Liver (tissue), 8 donors: ENCODE measurements at regions not wholly inside any gene's neighbourhood (a gene's known extent, or its start where the extent isn't known, plus 50 kb on each side); places are given as distances from the start of the nearest gene placed in this dataset.

Experiments used
- DNase-seq: peaks from one replicate; pipeline ENCODE4 v3.0.0-alpha.2; 2017; ENCODE audit warnings: low spot score
- H3K27ac ChIP-seq, 2 donors: one replicate each; pipeline ENCODE4 v1.7.0; 2013; ENCODE audit warnings: inconsistent platforms in 2 of 2, low read length in 2 of 2, control low read depth in 1 of 2, low read depth in 1 of 2, mild to moderate bottlenecking in 1 of 2
- H3K27me3 ChIP-seq, 4 donors: one replicate each; pipeline versions ENCODE4 v1.6.1 to v1.7.0; 2013; ENCODE audit warnings: low read length in 3 of 4, inconsistent platforms in 1 of 4, mild to moderate bottlenecking in 1 of 4, moderate library complexity in 1 of 4; ENCODE audit not compliant: control insufficient read depth in 4 of 4, insufficient read depth in 4 of 4
- H3K36me3 ChIP-seq, 4 donors: one replicate each; pipeline versions ENCODE4 v1.6.1 to v1.7.0; 2013; ENCODE audit warnings: low read length in 3 of 4, mild to moderate bottlenecking in 3 of 4, low read depth in 1 of 4, moderate library complexity in 1 of 4; ENCODE audit not compliant: control insufficient read depth in 4 of 4, insufficient read depth in 3 of 4
- H3K4me1 ChIP-seq, 4 donors: one replicate each; pipeline versions ENCODE4 v1.6.1 to v1.7.0; 2013; ENCODE audit warnings: low read length in 3 of 4, mild to moderate bottlenecking in 3 of 4, moderate library complexity in 1 of 4; ENCODE audit not compliant: control insufficient read depth in 4 of 4, insufficient read depth in 4 of 4
- H3K4me3 ChIP-seq, 3 donors: one replicate each; pipeline versions ENCODE4 v1.6.1 to v1.7.0; 2013; ENCODE audit warnings: low read length in 3 of 3, control low read depth in 1 of 3, low read depth in 1 of 3, mild to moderate bottlenecking in 1 of 3
- H3K9ac ChIP-seq, 2 donors: one replicate each; pipeline ENCODE4 v1.7.0; 2013; ENCODE audit warnings: low read length in 2 of 2, mild to moderate bottlenecking in 2 of 2, moderate library complexity in 2 of 2, control low read depth in 1 of 2, low read depth in 1 of 2
- H3K9me3 ChIP-seq, 4 donors: one replicate each; pipeline versions ENCODE4 v1.6.1 to v1.7.0; 2013; ENCODE audit warnings: low read length in 3 of 4; ENCODE audit not compliant: control insufficient read depth in 4 of 4
- ATF3 ChIP-seq: IDR thresholded peaks from 2 replicates; pipeline ENCODE4 v1.6.1; 2016; ENCODE audit warnings: antibody characterized with exemption
- EGR1 ChIP-seq, 2 donors: IDR thresholded peaks; 2 replicates each; pipeline ENCODE4 v1.6.1; 2016 to 2018; ENCODE audit warnings: antibody characterized with exemption in 2 of 2, low read depth in 2 of 2
- FOXA1 ChIP-seq: IDR thresholded peaks from 2 replicates; pipeline ENCODE4 v1.6.1; 2016; ENCODE audit warnings: antibody characterized with exemption
- FOXA2 ChIP-seq: IDR thresholded peaks from 2 replicates; pipeline ENCODE4 v1.6.1; 2016; ENCODE audit warnings: antibody characterized with exemption
- GABPA ChIP-seq, 2 donors: IDR thresholded peaks in 1 of 2; conservative IDR thresholded peaks in 1 of 2; 2 replicates each; pipeline ENCODE4 v1.6.1; 2016; ENCODE audit warnings: antibody characterized with exemption in 2 of 2, mild to moderate bottlenecking in 1 of 2, moderate library complexity in 1 of 2
- HNF4A ChIP-seq, 2 donors: conservative IDR thresholded peaks; 2 replicates each; pipeline ENCODE4 v1.6.1; 2016; ENCODE audit warnings: antibody characterized with exemption in 2 of 2, mild to moderate bottlenecking in 2 of 2
- HNF4G ChIP-seq: IDR thresholded peaks from 2 replicates; pipeline ENCODE4 v1.6.1; 2016; ENCODE audit warnings: antibody characterized with exemption
- JUND ChIP-seq, 2 donors: IDR thresholded peaks; 2 replicates each; pipeline ENCODE4 v1.6.1; 2016; ENCODE audit warnings: antibody characterized with exemption in 2 of 2
- MAX ChIP-seq: IDR thresholded peaks from 2 replicates; pipeline ENCODE4 v1.6.1; 2016; ENCODE audit warnings: antibody characterized with exemption
- NR2F2 ChIP-seq: IDR thresholded peaks from 2 replicates; pipeline ENCODE4 v1.6.1; 2016; ENCODE audit warnings: antibody characterized with exemption
- RAD21 ChIP-seq, 2 donors: IDR thresholded peaks; 2 replicates each; pipeline ENCODE4 v1.6.1; 2016; ENCODE audit warnings: antibody characterized with exemption in 2 of 2, mild to moderate bottlenecking in 2 of 2
- RXRA ChIP-seq, 2 donors: IDR thresholded peaks; 2 replicates each; pipeline ENCODE4 v1.6.1; 2017 to 2018; ENCODE audit warnings: antibody characterized with exemption in 2 of 2, mild to moderate bottlenecking in 1 of 2
- TAF1 ChIP-seq: conservative IDR thresholded peaks from 2 replicates; pipeline ENCODE4 v1.6.1; 2016; ENCODE audit warnings: antibody characterized with exemption, mild to moderate bottlenecking
- YY1 ChIP-seq: IDR thresholded peaks from 2 replicates; pipeline ENCODE4 v1.6.1; 2016; ENCODE audit warnings: antibody characterized with exemption, mild to moderate bottlenecking
- WGBS: extraction: QIAGEN DNeasy Blood & Tissue Kit; methylation state at CpG from one replicate; pipeline ENCODE4 v1.1.7; 2013; 5-methylcytosine and 5-hydroxymethylcytosine counted together
- TF ChIP-seq, protein P1 (sequence below): fragments of 150-350 bp; IDR thresholded peaks from 2 replicates; pipeline ENCODE4 v1.5.1; 2017; ENCODE audit warnings: improper control_type of control experiment, low read depth, low read length; ENCODE audit not compliant: missing input control
- TF ChIP-seq, protein P2 (sequence below): IDR thresholded peaks from 2 replicates; pipeline ENCODE4 v1.6.1; 2016; ENCODE audit warnings: antibody characterized with exemption
- TF ChIP-seq, protein P3 (sequence below): IDR thresholded peaks from 2 replicates; pipeline ENCODE4 v1.6.1; 2016; ENCODE audit warnings: antibody characterized with exemption, mild to moderate bottlenecking
- donor health status: healthy.
- donor health status: healthy.
- donor health status: healthy.
- donor health status: healthy.
- donor health status: healthy.

- no peak overlapping the region for H3K27ac ChIP-seq
- WGBS = 84% methylated on average over 6 of the region's 6 CpGs
- H3K36me3 ChIP-seq = no peaks in the 10 kb centered on the region
- H3K9ac ChIP-seq = no peak overlapping the region
- H3K4me1 ChIP-seq = no peaks in the 10 kb centered on the region
- H3K4me3 ChIP-seq = no peak overlapping the region
- no peak for DNase-seq
- TF ChIP-seq ATF3 (no peak), YY1 (no peak), RXRA (IDR thresholded peaks at IDR 0.05) (no peak), NR2F2 (no peak), FOXA1 (no peak), GABPA (IDR thresholded peaks at IDR 0.05 in 1 of 2, conservative IDR thresholded peaks at IDR 0.05 in 1 of 2) (no peak), EGR1 (IDR thresholded peaks at IDR 0.05; ENCODE audit: low read depth in 2 of 2) (no peak), RAD21 (IDR thresholded peaks at IDR 0.05) (no peak)
- TF ChIP-seq, protein P1, sequence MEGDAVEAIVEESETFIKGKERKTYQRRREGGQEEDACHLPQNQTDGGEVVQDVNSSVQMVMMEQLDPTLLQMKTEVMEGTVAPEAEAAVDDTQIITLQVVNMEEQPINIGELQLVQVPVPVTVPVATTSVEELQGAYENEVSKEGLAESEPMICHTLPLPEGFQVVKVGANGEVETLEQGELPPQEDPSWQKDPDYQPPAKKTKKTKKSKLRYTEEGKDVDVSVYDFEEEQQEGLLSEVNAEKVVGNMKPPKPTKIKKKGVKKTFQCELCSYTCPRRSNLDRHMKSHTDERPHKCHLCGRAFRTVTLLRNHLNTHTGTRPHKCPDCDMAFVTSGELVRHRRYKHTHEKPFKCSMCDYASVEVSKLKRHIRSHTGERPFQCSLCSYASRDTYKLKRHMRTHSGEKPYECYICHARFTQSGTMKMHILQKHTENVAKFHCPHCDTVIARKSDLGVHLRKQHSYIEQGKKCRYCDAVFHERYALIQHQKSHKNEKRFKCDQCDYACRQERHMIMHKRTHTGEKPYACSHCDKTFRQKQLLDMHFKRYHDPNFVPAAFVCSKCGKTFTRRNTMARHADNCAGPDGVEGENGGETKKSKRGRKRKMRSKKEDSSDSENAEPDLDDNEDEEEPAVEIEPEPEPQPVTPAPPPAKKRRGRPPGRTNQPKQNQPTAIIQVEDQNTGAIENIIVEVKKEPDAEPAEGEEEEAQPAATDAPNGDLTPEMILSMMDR = no peak
- TF ChIP-seq, protein P2, sequence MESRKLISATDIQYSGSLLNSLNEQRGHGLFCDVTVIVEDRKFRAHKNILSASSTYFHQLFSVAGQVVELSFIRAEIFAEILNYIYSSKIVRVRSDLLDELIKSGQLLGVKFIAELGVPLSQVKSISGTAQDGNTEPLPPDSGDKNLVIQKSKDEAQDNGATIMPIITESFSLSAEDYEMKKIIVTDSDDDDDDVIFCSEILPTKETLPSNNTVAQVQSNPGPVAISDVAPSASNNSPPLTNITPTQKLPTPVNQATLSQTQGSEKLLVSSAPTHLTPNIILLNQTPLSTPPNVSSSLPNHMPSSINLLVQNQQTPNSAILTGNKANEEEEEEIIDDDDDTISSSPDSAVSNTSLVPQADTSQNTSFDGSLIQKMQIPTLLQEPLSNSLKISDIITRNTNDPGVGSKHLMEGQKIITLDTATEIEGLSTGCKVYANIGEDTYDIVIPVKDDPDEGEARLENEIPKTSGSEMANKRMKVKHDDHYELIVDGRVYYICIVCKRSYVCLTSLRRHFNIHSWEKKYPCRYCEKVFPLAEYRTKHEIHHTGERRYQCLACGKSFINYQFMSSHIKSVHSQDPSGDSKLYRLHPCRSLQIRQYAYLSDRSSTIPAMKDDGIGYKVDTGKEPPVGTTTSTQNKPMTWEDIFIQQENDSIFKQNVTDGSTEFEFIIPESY = no peak
- no peaks in the 10 kb centered on the region for H3K9me3 ChIP-seq
- H3K27me3 ChIP-seq = no peaks in the 10 kb centered on the region
Observed at GRCh38 chr9:86842573-86842972, 104.7 kb downstream of the GAS1 start.

- no peak overlapping the region for H3K4me3 ChIP-seq
- H3K4me1 ChIP-seq = no peaks in the 10 kb centered on the region
- no peaks in the 10 kb centered on the region for H3K27me3 ChIP-seq
- WGBS = 90% methylated on average over 3 of the region's 3 CpGs
- no peak overlapping the region for H3K27ac ChIP-seq
- H3K36me3 ChIP-seq = no peaks in the 10 kb centered on the region
- no peaks in the 10 kb centered on the region for H3K9me3 ChIP-seq
- TF ChIP-seq HNF4G (no peak), HNF4A (conservative IDR thresholded peaks at IDR 0.05) (no peak), TAF1 (no peak)
- no peak overlapping the region for H3K9ac ChIP-seq
- no peak for DNase-seq
Observed at GRCh38 chr9:86839522-86839921, 107.8 kb downstream of the GAS1 start.

GRCh38 chr9:86838519-86839497 lies 108.5 kb downstream of the GAS1 start:
- TF ChIP-seq, protein P3, sequence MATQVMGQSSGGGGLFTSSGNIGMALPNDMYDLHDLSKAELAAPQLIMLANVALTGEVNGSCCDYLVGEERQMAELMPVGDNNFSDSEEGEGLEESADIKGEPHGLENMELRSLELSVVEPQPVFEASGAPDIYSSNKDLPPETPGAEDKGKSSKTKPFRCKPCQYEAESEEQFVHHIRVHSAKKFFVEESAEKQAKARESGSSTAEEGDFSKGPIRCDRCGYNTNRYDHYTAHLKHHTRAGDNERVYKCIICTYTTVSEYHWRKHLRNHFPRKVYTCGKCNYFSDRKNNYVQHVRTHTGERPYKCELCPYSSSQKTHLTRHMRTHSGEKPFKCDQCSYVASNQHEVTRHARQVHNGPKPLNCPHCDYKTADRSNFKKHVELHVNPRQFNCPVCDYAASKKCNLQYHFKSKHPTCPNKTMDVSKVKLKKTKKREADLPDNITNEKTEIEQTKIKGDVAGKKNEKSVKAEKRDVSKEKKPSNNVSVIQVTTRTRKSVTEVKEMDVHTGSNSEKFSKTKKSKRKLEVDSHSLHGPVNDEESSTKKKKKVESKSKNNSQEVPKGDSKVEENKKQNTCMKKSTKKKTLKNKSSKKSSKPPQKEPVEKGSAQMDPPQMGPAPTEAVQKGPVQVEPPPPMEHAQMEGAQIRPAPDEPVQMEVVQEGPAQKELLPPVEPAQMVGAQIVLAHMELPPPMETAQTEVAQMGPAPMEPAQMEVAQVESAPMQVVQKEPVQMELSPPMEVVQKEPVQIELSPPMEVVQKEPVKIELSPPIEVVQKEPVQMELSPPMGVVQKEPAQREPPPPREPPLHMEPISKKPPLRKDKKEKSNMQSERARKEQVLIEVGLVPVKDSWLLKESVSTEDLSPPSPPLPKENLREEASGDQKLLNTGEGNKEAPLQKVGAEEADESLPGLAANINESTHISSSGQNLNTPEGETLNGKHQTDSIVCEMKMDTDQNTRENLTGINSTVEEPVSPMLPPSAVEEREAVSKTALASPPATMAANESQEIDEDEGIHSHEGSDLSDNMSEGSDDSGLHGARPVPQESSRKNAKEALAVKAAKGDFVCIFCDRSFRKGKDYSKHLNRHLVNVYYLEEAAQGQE = no peak
- TF ChIP-seq HNF4A (conservative IDR thresholded peaks at IDR 0.05) (no peak), MAX (no peak), FOXA2 (no peak), JUND (IDR thresholded peaks at IDR 0.05) (no peak), YY1 (no peak), EGR1 (IDR thresholded peaks at IDR 0.05; ENCODE audit: low read depth in 2 of 2) (no peak), RXRA (IDR thresholded peaks at IDR 0.05) (no peak)
- TF ChIP-seq, protein P1 = no peak
- 84% methylated on average over 17 of the region's 17 CpGs for WGBS
- H3K4me3 ChIP-seq = no peak overlapping the region
- no peaks in the 10 kb centered on the region for H3K36me3 ChIP-seq
- no peak overlapping the region for H3K9ac ChIP-seq
- no peaks in the 10 kb centered on the region for H3K27me3 ChIP-seq
- H3K4me1 ChIP-seq = no peaks in the 10 kb centered on the region
- no peak overlapping the region for H3K27ac ChIP-seq
- H3K9me3 ChIP-seq = no peaks in the 10 kb centered on the region
- no peak for DNase-seq
